G401 (cell line): ENCODE measurements at regions not wholly inside any gene's neighbourhood (a gene's known extent, or its start where the extent isn't known, plus 50 kb on each side); places are given as distances from the start of the nearest gene placed in this dataset.

Source experiments
- DNase-seq: peaks from one replicate; pipeline ENCODE4 v3.0.0-alpha.2; 2015; ENCODE audit warnings: low spot score
- in situ Hi-C: cut with HindIII; loops from 2 replicates; pipeline ENCODE4 v1.10.0; 2016; ENCODE audit warnings: low sequenced_read_pairs, mixed read lengths

GRCh38 chr18:67665266-67665665 lies 148.7 kb upstream of the DSEL start:
- DNase-seq, result no peak
- in situ Hi-C loops, result no loop called here

- no peak for DNase-seq
Observed at GRCh38 chr18:67662996-67663395, 146.5 kb upstream of the DSEL start.

GRCh38 chr18:67661555-67661954 lies 145.0 kb upstream of the DSEL start:
- in situ Hi-C loops, result no loop called here

More at GRCh38 chr18:67662996-67663395, 146.5 kb upstream of the DSEL start:
- in situ Hi-C loops, result no loop called here

GRCh38 chr18:67654101-67654500 lies 137.6 kb upstream of the DSEL start:
- no peak for DNase-seq
- in situ Hi-C loops, result no loop called here

More at GRCh38 chr18:67661555-67661954, 145.0 kb upstream of the DSEL start:
- no peak for DNase-seq

- peak; percentile 4 for DNase-seq
- in situ Hi-C loops, result no loop called here
Observed at GRCh38 chr18:67652288-67652687, 135.8 kb upstream of the DSEL start.

GRCh38 chr18:67651438-67651837 lies 134.9 kb upstream of the DSEL start:
- DNase-seq, result no peak
- in situ Hi-C loops, result no loop called here

GRCh38 chr18:67650686-67651385 lies 134.3 kb upstream of the DSEL start:
- no peak for DNase-seq
- in situ Hi-C loops, result no loop called here

GRCh38 chr18:67646890-67647289 lies 130.4 kb upstream of the DSEL start:
- no peak for DNase-seq
- in situ Hi-C loops, result no loop called here

- in situ Hi-C loops, result no loop called here
- no peak for DNase-seq
Observed at GRCh38 chr18:67644226-67644625, 127.7 kb upstream of the DSEL start.

GRCh38 chr18:67639872-67640271 lies 123.4 kb upstream of the DSEL start:
- no peak for DNase-seq
- in situ Hi-C loops, result no loop called here

- DNase-seq, result no peak
- in situ Hi-C loops, result no loop called here
Observed at GRCh38 chr18:67636597-67637385, 120.3 kb upstream of the DSEL start.

GRCh38 chr18:67634631-67635338 lies 118.3 kb upstream of the DSEL start:
- DNase-seq, result no peak
- in situ Hi-C loops, result no loop called here

GRCh38 chr18:67633939-67634338 lies 117.4 kb upstream of the DSEL start:
- no peak for DNase-seq
- in situ Hi-C loops, result no loop called here

GRCh38 chr18:67621906-67622305 lies 105.4 kb upstream of the DSEL start:
- DNase-seq, result no peak
- in situ Hi-C loops, result no loop called here

GRCh38 chr18:67621049-67621713 lies 104.7 kb upstream of the DSEL start:
- in situ Hi-C loops, result no loop called here
- no peak for DNase-seq

GRCh38 chr18:67618061-67618460 lies 101.5 kb upstream of the DSEL start:
- in situ Hi-C loops, result no loop called here
- no peak for DNase-seq

- in situ Hi-C loops, result no loop called here
- peak; percentile 75 for DNase-seq
Observed at GRCh38 chr18:67615876-67616275, 99.4 kb upstream of the DSEL start.

GRCh38 chr18:67613731-67614130 lies 97.2 kb upstream of the DSEL start:
- in situ Hi-C loops, result no loop called here
- no peak for DNase-seq

GRCh38 chr18:67612281-67612680 lies 95.8 kb upstream of the DSEL start:
- in situ Hi-C loops, result no loop called here
- no peak for DNase-seq
